ENCODE measurements at regions not wholly inside any gene's neighbourhood (a gene's known extent, or its start where the extent isn't known, plus 50 kb on each side); places are given as distances from the start of the nearest gene placed in this dataset.

DNA sequence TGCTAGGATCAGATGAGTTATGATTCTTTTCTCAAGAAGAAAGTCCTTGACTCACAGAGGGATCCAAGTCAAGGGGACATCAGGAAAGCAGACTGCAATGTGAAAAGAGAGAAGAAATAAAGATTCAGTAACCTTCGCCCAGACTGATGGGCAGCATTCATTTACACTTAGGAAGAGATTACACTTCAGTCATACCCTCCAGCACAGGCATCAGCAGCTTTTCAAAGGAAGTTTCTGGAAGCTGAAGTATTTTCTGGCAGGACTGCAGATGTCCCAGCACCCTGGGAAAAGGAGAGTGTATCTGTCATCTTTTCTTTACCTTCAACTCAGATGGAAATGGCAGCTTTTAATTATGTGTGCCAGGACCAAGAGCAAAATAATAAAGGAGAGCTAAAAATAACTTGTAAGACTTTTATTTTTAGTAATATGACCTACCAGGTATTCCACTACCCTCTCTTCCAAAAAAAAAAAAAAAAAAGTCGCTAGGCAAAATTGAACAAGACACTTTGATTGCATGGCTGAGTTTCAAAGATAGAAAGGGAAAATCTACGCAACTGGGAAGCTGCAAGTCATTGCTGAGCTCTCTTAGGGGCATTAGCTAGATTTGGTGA, 712.1 kb downstream of the EPM2A start:
- TF ChIP-seq POLR2AphosphoS5 (IDR thresholded peaks at IDR 0.05): no peak
- TF ChIP-seq, protein P1, sequence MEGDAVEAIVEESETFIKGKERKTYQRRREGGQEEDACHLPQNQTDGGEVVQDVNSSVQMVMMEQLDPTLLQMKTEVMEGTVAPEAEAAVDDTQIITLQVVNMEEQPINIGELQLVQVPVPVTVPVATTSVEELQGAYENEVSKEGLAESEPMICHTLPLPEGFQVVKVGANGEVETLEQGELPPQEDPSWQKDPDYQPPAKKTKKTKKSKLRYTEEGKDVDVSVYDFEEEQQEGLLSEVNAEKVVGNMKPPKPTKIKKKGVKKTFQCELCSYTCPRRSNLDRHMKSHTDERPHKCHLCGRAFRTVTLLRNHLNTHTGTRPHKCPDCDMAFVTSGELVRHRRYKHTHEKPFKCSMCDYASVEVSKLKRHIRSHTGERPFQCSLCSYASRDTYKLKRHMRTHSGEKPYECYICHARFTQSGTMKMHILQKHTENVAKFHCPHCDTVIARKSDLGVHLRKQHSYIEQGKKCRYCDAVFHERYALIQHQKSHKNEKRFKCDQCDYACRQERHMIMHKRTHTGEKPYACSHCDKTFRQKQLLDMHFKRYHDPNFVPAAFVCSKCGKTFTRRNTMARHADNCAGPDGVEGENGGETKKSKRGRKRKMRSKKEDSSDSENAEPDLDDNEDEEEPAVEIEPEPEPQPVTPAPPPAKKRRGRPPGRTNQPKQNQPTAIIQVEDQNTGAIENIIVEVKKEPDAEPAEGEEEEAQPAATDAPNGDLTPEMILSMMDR (IDR thresholded peaks at IDR 0.05): no peak
- no peak for TF ChIP-seq POLR2A (IDR thresholded peaks at IDR 0.05)

Measured in suprapubic skin (tissue), 4 donors.